Activated CD8-positive, alpha-beta T cell treated with anti-CD3 and anti-CD28 coated beads for 36 hours (primary cell): ENCODE measurements at regions not wholly inside any gene's neighbourhood (a gene's known extent, or its start where the extent isn't known, plus 50 kb on each side); places are given as distances from the start of the nearest gene placed in this dataset.

ENCODE experiments used
- ATAC-seq: fragments of 200-7000 bp; cut with Tn5 transposase; one replicate; pipeline ENCODE4 v1.10.0; 2021; ENCODE audit warnings: mild to moderate bottlenecking, moderate library complexity
- CTCF ChIA-PET: fragments of 350-600 bp; sonication (Branson Sonifier 250); formaldehyde crosslinking; loops from one replicate; lab custom pipeline; 2021; ENCODE audit warnings: antibody characterized with exemption; lab: Charles Lee
- POLR2A ChIA-PET: fragments of 350-600 bp; sonication (Branson Sonifier 250); formaldehyde crosslinking; loops from one replicate; lab custom pipeline; 2021; ENCODE audit warnings: antibody characterized with exemption; lab: Charles Lee
- DNase-seq: peaks from one replicate; pipeline ENCODE4 v3.0.0-alpha.2; 2020
- H3K27ac Mint-ChIP-seq: one replicate; pipeline ENCODE4 v1.8.0; 2021; ENCODE audit warnings: mild to moderate bottlenecking, mixed read lengths
- H3K27me3 Mint-ChIP-seq: one replicate; pipeline ENCODE4 v1.8.0; 2021; ENCODE audit warnings: mixed read lengths
- H3K36me3 Mint-ChIP-seq: one replicate; pipeline ENCODE4 v1.8.0; 2021; ENCODE audit warnings: low read depth, mixed read lengths
- H3K4me1 Mint-ChIP-seq: one replicate; pipeline ENCODE4 v1.8.0; 2021; ENCODE audit warnings: low read depth, mixed read lengths
- H3K4me3 Mint-ChIP-seq: one replicate; pipeline ENCODE4 v1.8.0; 2021; ENCODE audit warnings: mild to moderate bottlenecking, moderate library complexity, mixed read lengths
- H3K9me3 Mint-ChIP-seq: one replicate; pipeline ENCODE4 v1.8.0; 2021; ENCODE audit warnings: mixed read lengths
- CTCF ChIP-seq: fragments of 200-600 bp; IDR thresholded peaks from one replicate; pipeline ENCODE4 v1.8.0; 2022; ENCODE audit warnings: antibody characterized with exemption, mild to moderate bottlenecking
- intact Hi-C: fragments of 100-400 bp; cut with micrococcal nuclease; formaldehyde crosslinking; loops from one replicate; pipeline ENCODE4 v1.10.0; 2022

DNA sequence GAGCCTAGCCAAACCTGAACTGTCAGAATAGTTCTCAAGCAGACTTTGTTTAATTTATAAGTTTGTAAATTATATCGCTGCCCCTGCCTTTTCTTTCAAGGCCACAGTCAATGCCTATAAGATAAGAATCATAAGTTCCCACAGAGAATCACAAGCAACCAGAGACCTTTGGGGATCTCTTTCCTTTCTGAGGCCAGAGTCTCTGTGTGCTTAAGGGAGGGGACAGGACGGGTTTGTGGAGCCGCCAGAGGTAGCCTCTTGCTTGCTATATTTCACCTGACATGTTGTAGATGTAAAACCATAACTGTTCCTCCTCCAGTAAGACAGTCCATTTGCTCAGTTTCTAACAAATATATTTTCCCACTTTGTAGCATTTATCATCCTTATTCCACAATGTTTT is 458.8 kb downstream of the RFC3 start:
- ChIA-PET POLR2A (no interaction called here), CTCF (no interaction called here)
- Mint-ChIP-seq H3K27ac (no peak overlapping the region), H3K9me3 (peaks cover 4% of the 10 kb centered on the region), H3K36me3 (no peaks in the 10 kb centered on the region), H3K4me1 (no peaks in the 10 kb centered on the region), H3K4me3 (no peak overlapping the region), H3K27me3 (no peaks in the 10 kb centered on the region)
- no peak for DNase-seq
- no peak for ATAC-seq
- intact Hi-C loops, result no loop called here
- no peak for TF ChIP-seq CTCF

GRCh38 chr13:34277936-34278335 is 460.0 kb downstream of the RFC3 start:
- DNase-seq (no peak), ATAC-seq (no peak)
- no peak for TF ChIP-seq CTCF
- CTCF ChIA-PET, result no interaction called here
- H3K9me3 Mint-ChIP-seq, result peaks cover 8% of the 10 kb centered on the region
- intact Hi-C loops, result no loop called here
- no peaks in the 10 kb centered on the region for H3K36me3 Mint-ChIP-seq
- H3K4me1 Mint-ChIP-seq, result no peaks in the 10 kb centered on the region
- no peaks in the 10 kb centered on the region for H3K27me3 Mint-ChIP-seq
- POLR2A ChIA-PET, result no interaction called here
- no peak overlapping the region for H3K27ac Mint-ChIP-seq
- H3K4me3 Mint-ChIP-seq, result no peak overlapping the region

DNA sequence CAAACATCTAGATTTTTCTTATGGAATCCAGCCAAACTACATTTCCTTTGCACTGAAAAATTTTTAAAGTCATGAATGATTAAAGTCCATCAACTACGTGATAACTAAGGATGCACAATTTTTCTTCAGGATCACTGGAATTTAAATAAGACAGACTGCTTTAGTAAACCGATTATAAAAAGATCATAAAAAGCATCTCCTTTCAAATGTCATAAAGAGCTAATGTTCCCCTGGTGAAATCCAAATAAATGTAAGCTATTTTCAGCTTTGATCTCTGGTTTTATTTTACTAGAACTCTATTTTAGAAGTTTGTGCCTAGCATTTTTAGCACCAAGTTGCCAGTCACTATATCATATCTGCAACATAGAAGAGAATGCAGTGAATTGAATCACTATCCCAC is 460.8 kb downstream of the RFC3 start:
- TF ChIP-seq CTCF, result no peak
- Mint-ChIP-seq H3K9me3 (peaks cover 11% of the 10 kb centered on the region), H3K27ac (no peak overlapping the region), H3K4me3 (no peak overlapping the region), H3K36me3 (no peaks in the 10 kb centered on the region), H3K4me1 (no peaks in the 10 kb centered on the region), H3K27me3 (no peaks in the 10 kb centered on the region)
- ChIA-PET CTCF (no interaction called here), POLR2A (no interaction called here)
- intact Hi-C loops, result no loop called here
- DNase-seq (no peak), ATAC-seq (no peak)

DNA sequence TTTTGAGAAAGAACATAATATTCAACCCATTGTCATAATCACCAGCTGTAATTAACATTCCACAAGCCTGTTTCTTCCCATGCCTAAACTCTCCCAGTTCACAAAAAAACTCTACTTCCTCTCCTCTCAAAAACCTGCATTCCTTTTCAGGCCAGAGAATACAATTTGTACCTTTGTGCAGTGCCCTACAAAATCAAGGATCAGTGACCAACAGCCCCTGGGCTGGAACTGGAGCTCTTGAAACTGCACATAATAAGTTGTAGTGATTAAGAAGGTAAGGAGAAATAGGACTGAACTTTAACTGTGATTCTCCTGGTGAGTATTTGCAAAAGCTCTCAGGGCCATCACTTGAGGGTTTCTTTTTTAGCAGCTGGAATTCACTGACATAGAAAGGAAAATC is 472.7 kb downstream of the RFC3 start:
- TF ChIP-seq CTCF, result no peak
- no peak for ATAC-seq
- Mint-ChIP-seq H3K9me3 (no peaks in the 10 kb centered on the region), H3K27me3 (no peaks in the 10 kb centered on the region), H3K27ac (no peak overlapping the region), H3K4me1 (no peaks in the 10 kb centered on the region), H3K36me3 (no peaks in the 10 kb centered on the region), H3K4me3 (no peak overlapping the region)
- intact Hi-C loops, result no loop called here
- no peak for DNase-seq
- ChIA-PET POLR2A (no interaction called here), CTCF (no interaction called here)

- ChIA-PET CTCF (no interaction called here), POLR2A (no interaction called here)
- DNase-seq (no peak), ATAC-seq (no peak)
- Mint-ChIP-seq H3K27me3 (no peaks in the 10 kb centered on the region), H3K4me3 (no peak overlapping the region), H3K36me3 (no peaks in the 10 kb centered on the region), H3K27ac (no peak overlapping the region), H3K9me3 (no peaks in the 10 kb centered on the region), H3K4me1 (no peaks in the 10 kb centered on the region)
- no peak for TF ChIP-seq CTCF
- intact Hi-C loops, result no loop called here
These were observed 476.7 kb downstream of the RFC3 start for GRCh38 chr13:34294483-34295129.
